ENCODE measurements at regions not wholly inside any gene's neighbourhood (a gene's known extent, or its start where the extent isn't known, plus 50 kb on each side); places are given as distances from the start of the nearest gene placed in this dataset.

DNA sequence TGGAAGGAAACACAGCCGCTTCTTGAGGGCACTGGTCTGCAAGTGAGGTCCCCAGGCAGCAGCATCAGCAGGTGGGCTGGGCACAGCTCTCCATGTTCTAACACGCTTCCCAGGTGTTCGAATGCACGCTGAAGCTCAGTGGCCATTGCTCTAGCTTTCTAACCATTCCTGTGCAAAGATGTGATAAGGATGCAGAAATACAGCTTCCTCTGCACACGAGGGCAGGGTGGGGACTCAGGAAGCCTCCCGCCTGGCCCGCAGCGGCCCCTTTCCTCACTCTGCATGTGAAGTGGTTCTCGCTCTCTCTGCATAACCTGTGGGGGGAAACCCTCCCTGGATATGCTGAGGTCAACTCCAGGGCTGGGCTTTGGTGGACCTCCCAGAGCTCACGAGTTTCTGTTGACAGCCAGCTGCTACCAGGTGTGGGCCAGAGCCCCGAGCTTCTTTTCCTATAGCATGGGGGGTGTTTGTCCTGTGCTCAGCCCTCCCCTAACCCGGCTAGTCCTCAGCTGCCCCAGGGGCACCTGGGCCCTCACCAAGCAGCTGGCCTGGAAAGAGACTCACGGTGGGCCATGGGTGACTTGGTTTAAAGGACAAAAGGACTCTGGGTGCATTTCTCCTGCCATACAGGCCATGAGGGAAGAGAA, 168.2 kb downstream of the TEX29 start:
- TF ChIP-seq, protein P1, sequence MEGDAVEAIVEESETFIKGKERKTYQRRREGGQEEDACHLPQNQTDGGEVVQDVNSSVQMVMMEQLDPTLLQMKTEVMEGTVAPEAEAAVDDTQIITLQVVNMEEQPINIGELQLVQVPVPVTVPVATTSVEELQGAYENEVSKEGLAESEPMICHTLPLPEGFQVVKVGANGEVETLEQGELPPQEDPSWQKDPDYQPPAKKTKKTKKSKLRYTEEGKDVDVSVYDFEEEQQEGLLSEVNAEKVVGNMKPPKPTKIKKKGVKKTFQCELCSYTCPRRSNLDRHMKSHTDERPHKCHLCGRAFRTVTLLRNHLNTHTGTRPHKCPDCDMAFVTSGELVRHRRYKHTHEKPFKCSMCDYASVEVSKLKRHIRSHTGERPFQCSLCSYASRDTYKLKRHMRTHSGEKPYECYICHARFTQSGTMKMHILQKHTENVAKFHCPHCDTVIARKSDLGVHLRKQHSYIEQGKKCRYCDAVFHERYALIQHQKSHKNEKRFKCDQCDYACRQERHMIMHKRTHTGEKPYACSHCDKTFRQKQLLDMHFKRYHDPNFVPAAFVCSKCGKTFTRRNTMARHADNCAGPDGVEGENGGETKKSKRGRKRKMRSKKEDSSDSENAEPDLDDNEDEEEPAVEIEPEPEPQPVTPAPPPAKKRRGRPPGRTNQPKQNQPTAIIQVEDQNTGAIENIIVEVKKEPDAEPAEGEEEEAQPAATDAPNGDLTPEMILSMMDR (IDR thresholded peaks at IDR 0.05) = no peak
- TF ChIP-seq POLR2A (IDR thresholded peaks at IDR 0.05) = no peak
